AG04450 (cell line): ENCODE measurements at regions not wholly inside any gene's neighbourhood (a gene's known extent, or its start where the extent isn't known, plus 50 kb on each side); places are given as distances from the start of the nearest gene placed in this dataset.

Experiments
- CTCF ChIA-PET: fragments of 300-600, 350-600 bp; formaldehyde crosslinking; extraction: SDS; loops from one replicate; lab custom pipeline; 2022; ENCODE audit warnings: antibody characterized with exemption, inconsistent platforms; lab: Charles Lee
- POLR2A ChIA-PET: fragments of 350-600 bp; formaldehyde crosslinking; extraction: SDS; loops from one replicate; lab custom pipeline; 2021; ENCODE audit warnings: antibody characterized with exemption, inconsistent platforms; lab: Yijun Ruan, JAX
- DNase-seq: peaks from one replicate; pipeline ENCODE4 v3.0.0-alpha.2; 2011; ENCODE audit warnings: low read depth, low spot score
- H3K27ac ChIP-seq: one replicate; pipeline ENCODE4 v1.5.1; 2012; ENCODE audit warnings: low read depth, low read length, control low read depth
- H3K27me3 ChIP-seq: one replicate; pipeline ENCODE4 v1.6.0; 2012; ENCODE audit warnings: low read length; ENCODE audit not compliant: control insufficient read depth, insufficient read depth
- H3K4me3 ChIP-seq: 2 replicates; pipeline ENCODE4 v1.5.1; 2011; ENCODE audit warnings: mild to moderate bottlenecking, low read depth, low read length, control low read depth
- H3K9me3 ChIP-seq: 2 replicates; pipeline ENCODE4 v1.5.1; 2012; ENCODE audit warnings: low read length; ENCODE audit not compliant: control insufficient read depth, insufficient read depth
- CTCF ChIP-seq: IDR thresholded peaks from 2 replicates; pipeline ENCODE4 v1.5.1; 2011; ENCODE audit warnings: low read depth, low read length, control low read depth, inconsistent platforms

DNA sequence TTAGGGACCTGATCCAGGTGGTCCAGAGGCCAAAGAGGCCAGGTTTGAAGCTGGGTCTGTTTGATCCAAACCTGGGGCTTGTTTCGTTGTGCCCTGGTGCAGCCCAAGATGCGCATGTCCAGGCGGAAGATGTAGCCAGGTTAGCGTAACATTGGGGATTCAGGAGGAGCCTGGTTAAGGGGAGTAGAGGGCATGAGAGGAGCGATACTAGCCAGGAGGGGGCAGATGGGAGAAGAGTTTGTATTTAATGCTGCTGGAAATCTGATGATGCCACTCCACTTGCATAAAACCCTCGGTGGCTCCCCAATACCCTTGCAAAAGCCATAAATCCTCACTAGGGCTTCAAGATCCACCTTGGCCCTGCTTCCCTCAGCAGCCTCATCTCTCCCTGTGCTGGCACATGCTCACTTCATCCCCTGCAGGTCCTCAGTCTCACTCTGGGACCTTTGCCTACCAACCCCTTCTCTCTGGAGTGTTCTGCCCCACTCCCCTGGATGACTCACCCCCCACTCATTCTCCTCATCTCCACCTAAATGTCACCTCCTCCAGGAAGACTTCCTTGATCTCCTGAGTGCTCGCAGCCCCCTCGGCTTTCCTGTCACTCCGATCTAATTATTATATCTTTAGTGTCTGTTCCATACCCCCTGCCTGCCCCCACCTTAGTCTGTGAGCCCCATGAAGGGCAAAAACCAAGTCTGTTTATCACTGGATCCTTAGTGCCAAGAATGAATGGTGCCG lies 95.9 kb downstream of the MIAT start:
- Histone ChIP-seq H3K27ac (no peak overlapping the region), H3K27me3 (no peaks in the 10 kb centered on the region), H3K4me3 (no peak overlapping the region), H3K9me3 (peaks cover 14% of the 10 kb centered on the region)
- CTCF ChIA-PET = no interaction called here
- TF ChIP-seq CTCF = 0 out of 2 replicates have a peak, but pooled peaks have one; percentile 7
- no peak for DNase-seq
- POLR2A ChIA-PET = no interaction called here

- ChIA-PET CTCF (interaction anchor here (0.5 to 1.9 kb wide), 18 partner anchors 8 to 1128 kb away, joined by 3 to 7 read pairs (median 4); no protein-coding TSS in a partner anchor), POLR2A (no interaction called here)
- Histone ChIP-seq H3K27me3 (no peaks in the 10 kb centered on the region), H3K4me3 (peak overlapping the region; percentile 52), H3K9me3 (peaks cover 8% of the 10 kb centered on the region), H3K27ac (no peak overlapping the region)
- peak; percentile 76 for TF ChIP-seq CTCF
- DNase-seq = no peak
Measured at GRCh38 chr22:26756675-26757293, 99.4 kb downstream of the MIAT start.

DNA sequence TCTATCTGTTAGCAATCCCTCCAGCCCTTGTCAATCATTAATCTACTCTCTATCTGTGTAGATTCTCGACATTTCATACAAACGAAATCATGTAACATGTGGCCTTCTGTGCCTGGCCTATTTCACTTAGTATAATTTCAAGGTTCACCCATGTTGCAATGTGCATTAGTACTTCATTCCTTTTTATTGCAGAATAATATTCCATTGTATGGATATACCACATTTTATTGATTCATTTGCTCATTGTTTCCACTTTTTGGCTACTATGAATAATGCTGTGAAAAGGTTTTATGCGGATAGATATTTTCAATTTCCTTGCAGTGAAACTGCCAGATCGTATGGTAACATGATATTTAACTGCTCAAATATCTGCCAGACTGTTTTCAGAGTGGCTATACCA lies 100.1 kb downstream of the MIAT start:
- H3K27ac ChIP-seq = no peak overlapping the region
- no peak for TF ChIP-seq CTCF
- H3K4me3 ChIP-seq = no peak overlapping the region
- no peak for DNase-seq
- ChIA-PET CTCF (interaction anchor here (1.6 to 1.9 kb wide), 3 partner anchors 9 to 53 kb away, joined by 6 to 7 read pairs (median 7); no protein-coding TSS in a partner anchor), POLR2A (no interaction called here)
- no peaks in the 10 kb centered on the region for H3K27me3 ChIP-seq
- peaks cover 1% of the 10 kb centered on the region for H3K9me3 ChIP-seq

- no peak overlapping the region for H3K4me3 ChIP-seq
- H3K27ac ChIP-seq = no peak overlapping the region
- CTCF ChIA-PET = interaction anchor here (0.7 kb wide), 1 partner anchor 655 kb away, joined by 6 read pairs; no protein-coding TSS in a partner anchor
- H3K9me3 ChIP-seq = peaks cover 13% of the 10 kb centered on the region
- DNase-seq = no peak
- POLR2A ChIA-PET = no interaction called here
- no peaks in the 10 kb centered on the region for H3K27me3 ChIP-seq
- no peak for TF ChIP-seq CTCF
Measured at GRCh38 chr22:26762503-26763472, 105.4 kb downstream of the MIAT start.
